ENCODE measurements at regions not wholly inside any gene's neighbourhood (a gene's known extent, or its start where the extent isn't known, plus 50 kb on each side); places are given as distances from the start of the nearest gene placed in this dataset.

DNA sequence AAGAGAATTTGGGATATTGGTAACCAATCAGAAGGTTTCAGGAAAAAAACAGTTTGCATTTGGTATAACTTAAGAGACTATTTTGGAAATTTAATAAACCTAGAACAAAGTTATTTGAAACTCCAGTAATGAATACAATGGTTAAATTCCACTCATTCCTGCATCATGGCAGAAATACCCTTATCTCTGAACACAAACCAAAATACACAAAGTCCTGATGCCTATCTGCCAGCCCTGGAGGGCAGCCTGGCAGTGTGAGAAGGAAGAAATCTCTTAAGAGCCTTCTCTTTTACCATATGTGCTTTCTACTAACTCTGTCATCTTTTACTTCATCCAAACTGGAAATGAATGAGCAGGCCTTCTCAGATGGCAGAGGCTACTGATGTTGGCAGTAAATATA is 147.1 kb upstream of the LYZL1 start:
- Mint-ChIP-seq H3K27me3 (ENCODE audit: low read depth in 2 of 2) (peaks cover 17 to 42% of the 10 kb centered on the region in 2 donors), H3K9me3 (no peaks in the 10 kb centered on the region), H3K36me3 (no peaks in the 10 kb centered on the region), H3K27ac (no peak overlapping the region), H3K4me3 (no peak overlapping the region), H3K4me1 (no peaks in the 10 kb centered on the region)
- TF ChIP-seq, protein P1, sequence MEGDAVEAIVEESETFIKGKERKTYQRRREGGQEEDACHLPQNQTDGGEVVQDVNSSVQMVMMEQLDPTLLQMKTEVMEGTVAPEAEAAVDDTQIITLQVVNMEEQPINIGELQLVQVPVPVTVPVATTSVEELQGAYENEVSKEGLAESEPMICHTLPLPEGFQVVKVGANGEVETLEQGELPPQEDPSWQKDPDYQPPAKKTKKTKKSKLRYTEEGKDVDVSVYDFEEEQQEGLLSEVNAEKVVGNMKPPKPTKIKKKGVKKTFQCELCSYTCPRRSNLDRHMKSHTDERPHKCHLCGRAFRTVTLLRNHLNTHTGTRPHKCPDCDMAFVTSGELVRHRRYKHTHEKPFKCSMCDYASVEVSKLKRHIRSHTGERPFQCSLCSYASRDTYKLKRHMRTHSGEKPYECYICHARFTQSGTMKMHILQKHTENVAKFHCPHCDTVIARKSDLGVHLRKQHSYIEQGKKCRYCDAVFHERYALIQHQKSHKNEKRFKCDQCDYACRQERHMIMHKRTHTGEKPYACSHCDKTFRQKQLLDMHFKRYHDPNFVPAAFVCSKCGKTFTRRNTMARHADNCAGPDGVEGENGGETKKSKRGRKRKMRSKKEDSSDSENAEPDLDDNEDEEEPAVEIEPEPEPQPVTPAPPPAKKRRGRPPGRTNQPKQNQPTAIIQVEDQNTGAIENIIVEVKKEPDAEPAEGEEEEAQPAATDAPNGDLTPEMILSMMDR (IDR thresholded peaks at IDR 0.05), result no peak
- Histone ChIP-seq H3K27me3 (ENCODE audit: control insufficient read depth, insufficient read depth, low read length) (no peaks in the 10 kb centered on the region), H3K36me3 (ENCODE audit: control insufficient read depth, insufficient read depth, low read length) (no peaks in the 10 kb centered on the region), H3K4me1 (ENCODE audit: control insufficient read depth, insufficient read depth, low read length) (no peaks in the 10 kb centered on the region), H3K4me3 (ENCODE audit: low read length) (no peak overlapping the region), H3K9me3 (ENCODE audit: control insufficient read depth, insufficient read depth, low read length) (no peaks in the 10 kb centered on the region), H3K27ac (ENCODE audit: low read length) (no peak overlapping the region)
- ATAC-seq (no peak), DNase-seq (no peak)
- intact Hi-C loops (cut with micrococcal nuclease), result no loop called here

DNA sequence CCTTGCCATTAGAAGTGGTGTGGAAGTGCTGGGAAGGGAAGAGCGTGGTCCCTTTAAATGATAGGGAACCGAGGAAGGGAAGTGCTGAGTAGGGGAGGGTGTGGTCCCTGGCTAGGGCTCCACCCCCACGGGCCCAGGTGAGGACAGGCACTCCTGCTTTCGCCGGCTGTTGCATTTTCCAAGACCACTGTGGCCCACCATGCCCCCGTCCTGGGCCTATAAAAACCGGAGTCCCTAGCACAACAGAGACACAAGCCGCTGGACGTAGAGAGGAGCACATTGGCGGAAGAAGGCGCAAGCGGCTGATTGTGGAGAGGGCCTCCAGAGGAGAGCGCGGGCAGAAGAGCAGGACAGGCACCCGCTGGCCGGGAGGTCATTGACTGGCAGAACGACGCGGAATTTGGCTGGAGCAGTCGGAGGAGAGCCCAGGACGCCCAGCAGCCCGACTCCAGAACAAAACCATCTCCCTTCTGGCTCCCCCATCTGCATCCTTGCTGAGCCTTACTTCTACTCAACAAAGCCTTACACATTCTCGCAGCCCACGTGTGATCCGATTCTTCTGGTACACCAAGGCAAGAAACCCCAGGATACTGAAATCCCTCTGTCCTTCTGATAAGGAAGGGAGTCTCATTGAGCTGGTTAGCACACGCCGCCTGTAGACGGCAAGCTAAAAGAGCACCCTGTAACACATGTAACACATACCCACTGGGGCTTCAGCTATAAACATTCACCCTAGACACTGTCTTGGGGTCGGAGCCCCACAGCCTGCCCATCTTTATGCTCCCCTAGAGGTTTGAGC is 146.2 kb upstream of the LYZL1 start:
- no peaks in the 10 kb centered on the region for H3K9me3 ChIP-seq (ENCODE audit: control insufficient read depth, insufficient read depth, low read length)
- H3K36me3 ChIP-seq (ENCODE audit: control insufficient read depth, insufficient read depth, low read length), result no peaks in the 10 kb centered on the region
- intact Hi-C loops (cut with micrococcal nuclease), result no loop called here
- Mint-ChIP-seq H3K4me1 (no peaks in the 10 kb centered on the region), H3K27me3 (ENCODE audit: low read depth in 2 of 2) (peaks cover 17 to 42% of the 10 kb centered on the region in 2 donors), H3K27ac (no peak overlapping the region), H3K4me3 (no peak overlapping the region), H3K9me3 (no peaks in the 10 kb centered on the region), H3K36me3 (no peaks in the 10 kb centered on the region)
- H3K4me3 ChIP-seq (ENCODE audit: low read length), result no peak overlapping the region
- 84% methylated on average over 29 of the region's 29 CpGs for WGBS (ENCODE audit: insufficient coverage)
- DNase-seq (no peak), ATAC-seq (no peak)
- H3K27ac ChIP-seq (ENCODE audit: low read length), result no peak overlapping the region
- TF ChIP-seq, protein P1 (IDR thresholded peaks at IDR 0.05), result no peak
- no peaks in the 10 kb centered on the region for H3K4me1 ChIP-seq (ENCODE audit: control insufficient read depth, insufficient read depth, low read length)
- H3K27me3 ChIP-seq (ENCODE audit: control insufficient read depth, insufficient read depth, low read length), result no peaks in the 10 kb centered on the region

DNA sequence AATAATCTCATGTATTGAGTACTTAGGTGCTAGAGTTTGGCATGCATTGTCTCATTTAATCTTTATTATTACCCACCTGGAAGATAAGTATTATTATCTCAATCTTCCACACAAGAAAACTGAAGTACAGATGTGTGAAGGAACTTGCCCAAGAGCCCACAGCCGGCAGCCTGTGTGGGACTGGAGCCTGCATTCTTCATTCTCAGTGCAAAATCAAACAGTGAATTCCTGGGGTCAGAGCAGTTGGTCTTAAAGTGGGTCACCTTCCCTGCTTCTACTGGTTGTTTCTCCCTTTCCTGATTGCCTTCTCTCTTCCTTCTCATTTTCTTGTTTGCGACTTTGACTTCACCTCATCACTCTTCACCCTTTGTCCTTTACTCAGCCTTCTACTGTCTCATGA is 144.7 kb upstream of the LYZL1 start:
- Mint-ChIP-seq H3K4me1 (no peaks in the 10 kb centered on the region), H3K9me3 (no peaks in the 10 kb centered on the region), H3K36me3 (no peaks in the 10 kb centered on the region), H3K4me3 (no peak overlapping the region), H3K27me3 (ENCODE audit: low read depth in 2 of 2) (peaks cover 17 to 34% of the 10 kb centered on the region in 2 donors), H3K27ac (no peak overlapping the region)
- 92% methylated on average over 2 of the region's 2 CpGs for WGBS (ENCODE audit: insufficient coverage)
- Histone ChIP-seq H3K9me3 (ENCODE audit: control insufficient read depth, insufficient read depth, low read length) (no peaks in the 10 kb centered on the region), H3K36me3 (ENCODE audit: control insufficient read depth, insufficient read depth, low read length) (no peaks in the 10 kb centered on the region), H3K4me1 (ENCODE audit: control insufficient read depth, insufficient read depth, low read length) (no peaks in the 10 kb centered on the region), H3K4me3 (ENCODE audit: low read length) (no peak overlapping the region), H3K27ac (ENCODE audit: low read length) (no peak overlapping the region), H3K27me3 (ENCODE audit: control insufficient read depth, insufficient read depth, low read length) (no peaks in the 10 kb centered on the region)
- TF ChIP-seq, protein P1 (IDR thresholded peaks at IDR 0.05), result no peak
- ATAC-seq (no peak), DNase-seq (no peak)
- intact Hi-C loops (cut with micrococcal nuclease), result no loop called here

All from natural killer cell (primary cell).